ENCODE measurements at regions not wholly inside any gene's neighbourhood (a gene's known extent, or its start where the extent isn't known, plus 50 kb on each side); places are given as distances from the start of the nearest gene placed in this dataset.
A peak's percentile ranks its signal among the peaks of the same experiment; 100 is the strongest.

DNA sequence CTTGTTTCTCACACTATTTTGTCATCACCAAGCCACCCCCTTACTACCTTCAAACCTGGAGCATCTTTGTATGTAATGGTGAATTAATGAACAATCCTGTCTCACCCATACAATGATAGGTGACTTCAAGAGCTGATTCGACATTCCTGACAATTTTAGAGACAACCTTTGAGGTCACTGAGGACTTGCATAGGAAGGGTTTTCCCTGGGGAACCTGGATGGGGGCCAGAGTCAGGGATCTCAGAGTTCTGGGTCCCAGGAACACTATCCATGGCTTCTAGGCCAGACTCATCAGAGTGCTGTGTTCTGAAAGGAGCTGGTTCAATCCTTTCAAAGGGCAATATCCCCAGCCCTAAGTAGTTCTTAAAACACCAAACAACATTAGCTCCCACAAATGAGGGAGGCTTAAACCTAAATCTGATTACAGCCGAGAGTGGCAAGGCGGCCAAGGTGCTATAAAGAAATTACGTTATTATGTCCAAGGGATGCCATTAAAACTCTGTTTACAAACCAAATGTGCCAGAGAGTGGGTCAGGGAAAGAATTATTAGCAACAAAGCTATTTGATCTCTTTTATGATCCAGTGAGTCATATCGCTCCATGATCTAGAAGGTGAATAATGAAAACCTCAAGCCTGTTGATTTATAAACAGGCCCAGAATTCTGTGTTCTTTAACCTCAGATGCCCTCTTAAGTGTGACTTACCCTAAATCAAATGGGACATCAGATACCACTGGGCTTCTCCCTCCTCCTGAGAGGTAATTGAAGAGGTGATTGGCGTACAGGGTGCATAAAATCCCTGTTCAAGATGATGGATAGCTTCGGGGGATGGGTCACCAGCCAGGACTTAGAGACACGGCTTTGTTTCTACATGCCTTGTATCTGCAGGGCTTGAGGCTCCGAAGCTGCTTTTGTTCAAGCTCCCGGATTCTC is 230.2 kb upstream of the TBX3 start:
- DNase-seq (ENCODE audit: low spot score in 2 of 2) = no peak
- TF ChIP-seq, protein P1, sequence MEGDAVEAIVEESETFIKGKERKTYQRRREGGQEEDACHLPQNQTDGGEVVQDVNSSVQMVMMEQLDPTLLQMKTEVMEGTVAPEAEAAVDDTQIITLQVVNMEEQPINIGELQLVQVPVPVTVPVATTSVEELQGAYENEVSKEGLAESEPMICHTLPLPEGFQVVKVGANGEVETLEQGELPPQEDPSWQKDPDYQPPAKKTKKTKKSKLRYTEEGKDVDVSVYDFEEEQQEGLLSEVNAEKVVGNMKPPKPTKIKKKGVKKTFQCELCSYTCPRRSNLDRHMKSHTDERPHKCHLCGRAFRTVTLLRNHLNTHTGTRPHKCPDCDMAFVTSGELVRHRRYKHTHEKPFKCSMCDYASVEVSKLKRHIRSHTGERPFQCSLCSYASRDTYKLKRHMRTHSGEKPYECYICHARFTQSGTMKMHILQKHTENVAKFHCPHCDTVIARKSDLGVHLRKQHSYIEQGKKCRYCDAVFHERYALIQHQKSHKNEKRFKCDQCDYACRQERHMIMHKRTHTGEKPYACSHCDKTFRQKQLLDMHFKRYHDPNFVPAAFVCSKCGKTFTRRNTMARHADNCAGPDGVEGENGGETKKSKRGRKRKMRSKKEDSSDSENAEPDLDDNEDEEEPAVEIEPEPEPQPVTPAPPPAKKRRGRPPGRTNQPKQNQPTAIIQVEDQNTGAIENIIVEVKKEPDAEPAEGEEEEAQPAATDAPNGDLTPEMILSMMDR (IDR thresholded peaks at IDR 0.05) = no peak
- no peak for TF ChIP-seq POLR2A (IDR thresholded peaks at IDR 0.05)
- TF ChIP-seq POLR2AphosphoS5 (IDR thresholded peaks at IDR 0.05) = no peak
- Histone ChIP-seq H3K27me3 (no peaks in the 10 kb centered on the region), H3K4me3 (no peak overlapping the region), H3K9me3 (peaks cover 0 to 4% of the 10 kb centered on the region in 2 donors), H3K27ac (peak overlapping the region in 1 of 2 donors; percentile 26), H3K4me1 (no peaks in the 10 kb centered on the region), H3K36me3 (no peaks in the 10 kb centered on the region)
- intact Hi-C loops (cut with DNase I; ENCODE audit: low total_unique reads) = no loop called here

DNA sequence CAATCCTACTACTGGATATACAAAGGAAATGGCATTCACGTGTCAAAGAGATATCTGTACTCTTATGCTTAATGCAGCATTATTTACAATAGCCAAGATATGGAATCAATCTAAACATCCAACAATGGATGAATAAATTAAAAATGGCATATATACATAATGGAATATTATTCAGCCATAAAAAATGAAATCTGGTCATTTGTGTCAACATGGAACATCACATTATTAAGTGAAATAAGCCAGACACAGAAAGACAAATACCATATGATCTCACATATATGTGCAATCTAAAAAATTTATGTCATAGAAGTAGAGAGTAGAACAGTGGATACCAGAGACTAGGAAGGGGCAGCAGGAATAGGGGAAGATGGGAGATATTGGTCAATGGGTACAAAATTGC is 228.8 kb upstream of the TBX3 start:
- H3K4me1 ChIP-seq = no peaks in the 10 kb centered on the region
- TF ChIP-seq, protein P1 (IDR thresholded peaks at IDR 0.05) = no peak
- no peak for TF ChIP-seq POLR2A (IDR thresholded peaks at IDR 0.05)
- TF ChIP-seq POLR2AphosphoS5 (IDR thresholded peaks at IDR 0.05) = no peak
- intact Hi-C loops (cut with DNase I; ENCODE audit: low total_unique reads) = no loop called here
- no peak for DNase-seq (ENCODE audit: low spot score in 2 of 2)
- H3K36me3 ChIP-seq = no peaks in the 10 kb centered on the region
- no peak overlapping the region for H3K4me3 ChIP-seq
- no peaks in the 10 kb centered on the region for H3K9me3 ChIP-seq
- no peaks in the 10 kb centered on the region for H3K27me3 ChIP-seq
- no peak overlapping the region for H3K27ac ChIP-seq

DNA sequence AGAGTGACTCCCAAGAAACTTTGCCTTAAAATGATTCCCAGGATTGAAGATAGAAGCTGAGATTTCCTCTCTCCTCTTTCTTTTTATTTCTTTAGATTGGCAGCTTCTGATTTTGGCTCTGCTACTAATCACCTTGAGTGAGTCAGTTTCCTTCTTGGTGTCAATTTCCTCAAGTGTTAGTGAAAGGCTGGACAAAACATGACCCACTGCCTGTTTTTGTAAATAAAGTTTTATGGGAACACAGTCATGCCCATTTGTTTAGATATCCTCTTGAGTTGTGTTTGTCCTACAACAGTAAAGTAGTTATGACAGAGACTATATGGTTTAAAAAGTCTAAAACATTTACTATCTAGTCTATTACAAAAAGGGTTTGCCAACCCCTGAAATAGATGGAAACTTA is 227.2 kb upstream of the TBX3 start:
- no peaks in the 10 kb centered on the region for H3K27me3 ChIP-seq
- intact Hi-C loops (cut with DNase I; ENCODE audit: low total_unique reads) = no loop called here
- TF ChIP-seq, protein P1 (IDR thresholded peaks at IDR 0.05) = no peak
- TF ChIP-seq POLR2A (IDR thresholded peaks at IDR 0.05) (no peak), POLR2AphosphoS5 (IDR thresholded peaks at IDR 0.05) (no peak)
- no peak overlapping the region for H3K27ac ChIP-seq
- H3K4me3 ChIP-seq = no peak overlapping the region
- DNase-seq (ENCODE audit: low spot score in 2 of 2) = no peak
- H3K4me1 ChIP-seq = no peaks in the 10 kb centered on the region
- H3K9me3 ChIP-seq = no peaks in the 10 kb centered on the region
- H3K36me3 ChIP-seq = no peaks in the 10 kb centered on the region

DNA sequence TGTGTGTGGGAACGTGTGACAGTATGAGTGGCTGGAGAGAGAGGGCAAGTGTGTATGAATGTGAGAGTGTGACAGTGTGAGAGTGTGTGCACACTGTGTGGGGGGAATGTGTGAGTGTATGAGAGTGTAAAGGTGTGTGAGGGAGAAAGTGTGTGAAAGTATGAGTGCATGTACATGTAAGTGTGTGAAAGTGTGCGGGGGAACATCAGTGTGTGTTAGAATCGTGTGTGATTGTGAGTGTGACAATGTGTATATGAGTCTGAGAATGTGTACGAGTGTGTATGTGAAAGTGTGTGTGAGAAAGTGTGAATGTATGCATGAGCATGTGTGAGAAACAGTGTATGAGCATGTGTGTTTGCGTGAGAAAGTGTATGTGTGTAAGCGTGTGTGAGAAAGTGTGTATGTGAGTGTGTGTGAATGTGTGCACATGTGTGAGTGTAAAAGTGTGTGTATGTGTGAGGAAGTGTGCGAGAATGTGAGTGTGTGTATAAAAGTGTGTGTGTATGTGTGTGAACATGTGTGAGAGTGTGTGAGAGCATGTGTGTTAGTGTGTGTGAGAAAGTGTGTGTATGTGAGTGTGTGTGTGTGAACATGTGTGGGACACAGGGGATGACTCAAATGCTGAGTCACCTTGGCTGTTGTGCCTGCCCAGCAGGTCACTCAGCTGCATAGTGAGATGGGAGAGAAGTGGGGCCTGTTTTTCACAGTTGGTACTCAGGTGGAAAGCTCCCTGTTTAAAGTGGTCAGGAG is 220.5 kb upstream of the TBX3 start:
- Histone ChIP-seq H3K4me1 (no peaks in the 10 kb centered on the region), H3K9me3 (no peaks in the 10 kb centered on the region), H3K4me3 (no peak overlapping the region), H3K36me3 (no peaks in the 10 kb centered on the region), H3K27me3 (no peaks in the 10 kb centered on the region), H3K27ac (no peak overlapping the region)
- intact Hi-C loops (cut with DNase I; ENCODE audit: low total_unique reads) = no loop called here
- TF ChIP-seq POLR2A (IDR thresholded peaks at IDR 0.05) (no peak), POLR2AphosphoS5 (IDR thresholded peaks at IDR 0.05) (no peak)
- TF ChIP-seq, protein P1 (IDR thresholded peaks at IDR 0.05) = no peak
- no peak for DNase-seq (ENCODE audit: low spot score in 2 of 2)
